KG1 (cell line): ENCODE measurements at regions not wholly inside any gene's neighbourhood (a gene's known extent, or its start where the extent isn't known, plus 50 kb on each side); places are given as distances from the start of the nearest gene placed in this dataset.

Experiments used
- DNase-seq: peaks from one replicate; lab custom pipeline; 2025; lab: John Stamatoyannopoulos, UW

DNA sequence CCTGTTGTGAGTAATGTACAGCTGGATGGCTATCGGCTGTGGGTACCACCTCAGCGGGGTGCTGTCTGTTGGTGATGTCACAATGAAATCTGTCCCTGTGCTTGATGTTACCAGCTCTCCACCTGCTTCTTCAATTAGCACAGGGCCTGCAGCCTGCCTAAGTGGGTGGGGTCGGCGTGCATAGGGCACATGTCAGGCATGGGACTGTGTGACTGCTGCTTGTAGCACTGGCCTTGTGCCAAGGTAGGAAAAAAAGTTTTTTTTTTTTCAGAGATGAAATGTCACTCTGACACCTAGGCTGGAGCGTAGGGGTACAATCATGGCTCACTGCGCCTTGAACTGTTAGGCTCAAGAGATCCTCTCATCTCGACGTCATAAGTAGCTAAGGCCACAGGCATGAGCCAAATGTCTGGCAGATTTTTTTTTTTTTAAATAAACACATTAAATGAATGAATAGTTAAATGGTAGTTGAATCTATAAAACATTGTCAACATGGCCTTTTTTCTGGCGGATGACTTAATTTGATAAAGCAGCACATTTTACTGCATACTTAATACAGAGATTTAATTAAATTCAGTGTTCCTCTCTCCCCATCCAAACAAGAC lies 222.5 kb downstream of the NXNL2 start:
- no peak for DNase-seq

DNA sequence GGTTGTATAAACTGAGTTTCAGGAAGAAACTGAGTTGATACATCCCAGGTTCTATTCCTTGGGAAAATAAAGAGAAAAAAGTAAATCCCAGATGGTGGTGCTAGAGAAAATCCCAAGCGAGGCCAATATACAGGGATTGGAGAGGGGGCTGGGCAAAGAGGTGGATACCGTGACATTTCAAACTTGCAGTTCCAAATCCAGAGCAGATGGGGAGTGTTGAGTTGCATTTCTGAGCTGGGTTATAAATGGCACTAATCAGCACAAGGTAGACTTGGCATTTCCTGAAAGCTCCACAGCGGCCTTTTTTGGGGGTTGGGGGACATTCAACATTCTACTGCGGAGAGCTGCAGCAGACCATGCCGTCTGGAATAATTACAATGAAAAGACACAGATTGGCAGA lies 224.4 kb downstream of the NXNL2 start:
- no peak for DNase-seq

DNA sequence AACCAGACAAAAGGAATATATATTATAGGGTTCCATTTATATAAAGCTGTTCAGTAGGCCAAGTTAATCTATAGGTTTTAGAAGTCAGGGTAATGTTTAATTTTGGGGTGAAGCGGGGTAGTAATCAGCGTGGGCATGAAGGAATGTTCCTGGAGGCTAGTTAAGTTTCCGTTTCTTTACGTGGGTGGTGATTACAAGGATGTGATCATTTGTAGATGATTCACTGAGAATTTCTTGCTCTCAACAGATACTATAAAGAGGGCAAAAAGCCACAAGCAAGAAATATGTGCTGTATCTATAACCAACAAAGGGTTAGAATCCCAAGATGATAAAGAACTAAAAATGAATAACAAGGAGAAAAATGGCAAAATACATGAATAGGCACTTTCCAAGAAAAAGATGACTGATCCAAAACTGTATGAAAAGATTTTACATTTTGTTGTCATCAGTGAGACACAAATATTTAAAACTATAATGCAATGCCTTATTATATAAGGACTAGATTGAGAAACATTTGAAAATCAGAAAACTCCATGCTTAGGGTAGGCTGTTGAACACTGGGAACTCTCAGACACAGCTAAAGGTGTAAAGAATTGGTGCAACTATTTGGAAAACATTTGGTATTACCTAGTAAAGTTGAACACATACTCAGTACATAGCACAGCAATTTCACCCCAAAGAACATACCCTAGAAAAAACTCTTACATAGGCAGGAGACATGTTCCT lies 224.3 kb upstream of the S1PR3 start:
- no peak for DNase-seq

DNA sequence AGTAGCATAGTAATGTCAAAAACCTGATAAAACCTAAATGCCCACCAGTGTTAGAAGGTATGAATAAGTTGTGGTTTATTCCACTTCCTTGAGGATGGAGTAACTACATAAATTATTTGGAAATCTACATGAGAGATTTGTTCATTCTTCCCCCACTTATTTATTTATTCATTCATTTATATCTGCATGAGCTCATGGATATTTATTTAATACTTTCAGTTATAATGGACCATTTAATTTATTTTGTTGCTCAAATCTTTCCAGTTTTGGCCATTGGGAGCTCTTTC lies 223.8 kb upstream of the S1PR3 start:
- no peak for DNase-seq

DNA sequence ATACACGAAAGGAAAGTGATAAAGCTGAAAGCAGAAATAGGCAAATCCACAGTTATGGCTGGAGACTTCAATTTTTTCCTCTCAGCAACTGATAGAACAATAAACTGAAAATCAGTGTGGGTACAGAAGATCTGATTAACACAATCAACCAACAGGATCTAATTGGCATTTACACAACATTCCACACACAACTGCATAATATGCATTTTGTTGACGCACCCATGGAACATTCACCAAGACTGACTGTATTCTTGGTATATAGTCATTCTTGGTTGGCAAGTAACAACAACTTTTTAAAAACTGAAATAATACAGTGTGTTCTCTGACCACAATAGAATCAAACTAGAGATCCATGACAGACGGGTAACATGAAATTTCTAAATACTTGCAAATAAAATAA lies 218.7 kb upstream of the S1PR3 start:
- no peak for DNase-seq

DNA sequence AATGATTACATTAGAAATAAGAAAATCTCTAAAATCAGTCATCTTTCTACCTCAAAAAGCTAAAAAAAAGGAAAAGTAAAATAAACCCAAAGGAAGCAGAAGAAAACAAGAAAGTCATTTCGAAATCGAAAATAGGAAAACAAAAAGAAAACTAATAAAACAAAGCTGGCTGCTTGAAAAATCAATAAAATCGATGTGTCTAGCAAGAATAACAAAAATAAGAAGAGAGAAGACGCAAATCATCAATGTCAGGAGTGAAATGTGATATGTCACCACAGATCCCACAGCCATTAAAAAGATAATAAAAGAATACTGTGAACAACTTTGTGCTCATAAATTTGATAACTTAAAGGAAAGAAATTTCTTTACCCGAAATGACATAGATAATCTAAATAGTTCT lies 218.1 kb upstream of the S1PR3 start:
- no peak for DNase-seq

DNA sequence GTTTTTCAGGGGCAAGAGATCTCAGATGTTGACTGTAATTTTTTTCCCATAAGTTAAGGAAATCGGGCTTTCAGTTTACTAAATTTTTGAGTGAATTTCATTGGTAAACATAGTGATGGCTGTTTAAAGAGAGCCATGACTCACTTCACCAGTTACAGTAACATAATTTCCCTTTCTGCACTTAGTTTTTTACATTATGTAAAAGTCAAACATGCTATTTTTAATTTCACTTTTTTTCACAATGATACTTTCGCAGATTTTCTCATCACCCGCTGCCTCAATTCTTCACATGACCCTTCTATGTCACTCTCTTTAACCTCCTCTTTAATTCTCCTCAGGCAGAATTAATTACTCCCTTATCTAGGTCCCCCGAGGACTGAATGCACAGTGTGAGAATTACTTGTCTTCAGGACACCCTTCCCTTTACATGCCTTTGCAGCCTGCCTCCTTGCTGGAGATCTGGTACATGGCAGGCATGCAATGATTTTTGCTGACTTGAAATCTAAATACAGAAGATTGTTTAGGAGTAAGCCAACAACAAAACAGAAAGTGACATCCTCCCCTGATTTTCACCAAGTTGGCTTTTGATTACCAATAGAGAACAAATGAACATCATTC lies 217.5 kb upstream of the S1PR3 start:
- DNase-seq = no peak

DNA sequence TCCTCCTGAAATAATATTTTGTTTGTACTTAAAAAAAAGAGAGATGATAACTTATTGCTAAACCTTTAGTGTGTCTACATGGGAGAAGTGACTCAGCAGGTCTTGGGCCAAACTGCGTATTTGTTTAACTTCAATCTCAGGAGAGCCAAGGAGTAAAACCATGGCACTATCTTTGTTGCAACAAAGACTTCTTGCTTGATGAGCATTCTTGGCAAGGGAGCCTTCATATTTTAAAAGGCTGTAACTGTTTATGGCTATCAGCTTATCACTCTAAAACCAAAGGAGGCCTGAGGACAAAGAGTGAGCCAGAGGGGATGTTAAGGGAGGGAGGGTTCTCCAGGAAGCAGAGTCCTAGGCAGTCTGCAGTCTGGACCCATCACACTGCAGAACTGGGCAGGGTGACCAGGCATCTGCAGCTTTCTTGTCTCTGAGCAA lies 216.2 kb upstream of the S1PR3 start:
- no peak for DNase-seq

DNA sequence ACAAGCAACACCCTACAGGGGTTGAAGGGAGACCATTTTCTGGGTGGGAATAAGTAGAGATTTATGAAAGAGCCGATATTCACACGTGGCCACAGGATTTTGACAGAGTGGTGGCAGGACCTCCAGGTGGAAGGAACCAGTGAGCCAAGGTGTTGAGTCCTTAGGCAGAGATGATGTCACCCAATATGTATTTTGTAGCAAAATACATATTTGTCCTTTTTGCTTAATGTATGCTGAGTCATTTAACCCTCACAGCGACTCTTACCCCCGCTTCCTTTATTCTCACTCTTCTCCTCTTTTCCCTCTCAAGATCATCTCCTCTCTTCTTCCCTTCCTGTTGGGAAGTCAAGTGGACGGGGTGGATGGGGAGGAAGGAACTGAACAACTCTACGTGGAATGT lies 215.7 kb upstream of the S1PR3 start:
- no peak for DNase-seq

DNA sequence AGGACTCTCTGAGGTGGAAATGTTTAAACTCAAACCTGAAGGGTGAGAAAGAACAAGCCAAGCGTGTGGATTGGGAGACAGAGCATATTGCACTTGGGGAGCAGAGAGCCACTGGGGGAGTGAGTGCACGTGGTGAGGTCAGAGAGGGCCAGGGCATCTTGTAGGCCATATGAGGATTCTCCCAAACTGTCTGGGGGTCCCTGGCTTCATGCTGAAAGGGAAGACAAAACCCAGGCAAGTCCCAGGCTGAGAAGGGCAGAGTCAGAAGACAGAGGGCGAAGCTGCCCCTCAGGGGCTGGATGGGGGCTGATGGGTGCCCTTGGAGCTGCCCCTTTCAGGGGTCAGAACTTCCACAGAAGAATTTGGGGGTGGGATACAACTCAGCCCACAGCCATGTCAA lies 215.3 kb upstream of the S1PR3 start:
- DNase-seq = no peak

DNA sequence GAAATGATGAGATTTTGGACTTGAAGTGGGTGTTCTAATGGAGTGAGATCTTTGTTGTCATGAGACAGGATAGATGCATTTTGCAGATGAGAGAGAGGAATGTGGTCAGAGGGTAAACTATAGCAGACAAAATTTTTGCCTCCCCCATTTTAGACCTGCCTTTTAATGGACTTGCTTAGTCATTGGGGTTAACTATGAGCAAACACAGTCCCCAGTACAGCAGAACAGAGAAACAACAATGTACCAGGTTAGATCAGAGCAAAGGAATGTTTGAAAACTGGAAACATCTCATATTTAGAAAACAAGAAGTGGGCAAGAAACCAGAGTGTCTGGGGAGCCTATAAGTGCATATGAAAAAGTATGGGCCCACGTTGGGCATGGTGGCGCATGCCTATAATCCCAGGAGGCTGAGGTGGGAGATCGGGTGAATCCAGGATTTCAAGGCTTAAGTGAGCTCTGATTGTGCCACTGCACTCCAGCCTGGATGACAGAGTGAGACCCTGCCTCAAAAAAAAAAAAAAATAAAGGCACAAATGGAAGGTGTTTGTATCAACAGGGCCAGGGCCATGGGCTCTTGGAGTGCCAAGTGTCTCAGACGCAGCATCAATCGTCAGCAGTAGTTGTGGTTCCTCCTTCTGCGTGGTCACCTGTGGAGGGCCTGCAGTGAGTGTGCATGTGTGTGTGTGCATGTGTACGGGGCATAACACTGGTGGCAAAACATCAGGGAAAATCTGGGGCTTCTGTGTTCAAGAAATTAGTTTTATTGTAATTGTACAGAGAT lies 214.4 kb upstream of the S1PR3 start:
- DNase-seq = no peak

DNA sequence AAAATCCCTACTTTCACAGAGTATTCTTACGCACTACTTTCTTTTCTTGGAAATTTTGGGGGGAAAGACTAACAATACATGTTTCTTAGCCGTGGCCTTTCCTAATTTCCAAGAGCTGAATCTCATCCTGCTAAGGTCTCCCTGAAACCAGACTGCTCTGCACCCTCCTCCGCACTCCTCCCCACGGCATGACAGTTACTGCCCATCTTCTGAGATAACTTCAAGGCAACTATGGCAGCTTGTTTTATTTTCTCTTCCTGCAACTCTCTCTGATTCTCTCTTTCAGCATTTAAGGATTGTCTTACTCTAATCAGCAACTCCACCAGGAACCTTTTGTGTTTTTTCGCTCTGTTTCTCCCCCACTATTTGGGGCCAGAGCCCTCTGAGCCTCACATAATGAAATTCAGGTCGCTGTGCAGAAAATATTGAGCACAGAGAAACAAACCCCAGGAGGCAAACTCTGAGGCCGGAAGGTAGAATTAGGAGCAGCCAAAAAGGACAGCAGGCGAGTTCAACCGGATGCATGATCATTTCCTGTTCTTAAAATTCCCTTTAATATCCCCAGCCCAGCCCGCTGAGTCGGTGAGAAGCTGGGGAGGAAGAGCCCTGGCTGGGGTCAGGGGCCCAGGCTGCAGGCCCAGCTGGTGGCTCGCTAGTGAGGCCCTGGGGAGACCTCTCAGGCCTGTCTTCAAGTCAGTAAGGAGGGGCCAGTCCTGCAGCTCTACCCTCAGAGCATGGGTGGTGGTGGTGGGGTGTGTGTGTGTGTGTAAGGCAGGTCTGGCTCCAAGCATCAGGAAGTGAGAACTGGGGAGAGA lies 213.6 kb upstream of the S1PR3 start:
- no peak for DNase-seq

DNA sequence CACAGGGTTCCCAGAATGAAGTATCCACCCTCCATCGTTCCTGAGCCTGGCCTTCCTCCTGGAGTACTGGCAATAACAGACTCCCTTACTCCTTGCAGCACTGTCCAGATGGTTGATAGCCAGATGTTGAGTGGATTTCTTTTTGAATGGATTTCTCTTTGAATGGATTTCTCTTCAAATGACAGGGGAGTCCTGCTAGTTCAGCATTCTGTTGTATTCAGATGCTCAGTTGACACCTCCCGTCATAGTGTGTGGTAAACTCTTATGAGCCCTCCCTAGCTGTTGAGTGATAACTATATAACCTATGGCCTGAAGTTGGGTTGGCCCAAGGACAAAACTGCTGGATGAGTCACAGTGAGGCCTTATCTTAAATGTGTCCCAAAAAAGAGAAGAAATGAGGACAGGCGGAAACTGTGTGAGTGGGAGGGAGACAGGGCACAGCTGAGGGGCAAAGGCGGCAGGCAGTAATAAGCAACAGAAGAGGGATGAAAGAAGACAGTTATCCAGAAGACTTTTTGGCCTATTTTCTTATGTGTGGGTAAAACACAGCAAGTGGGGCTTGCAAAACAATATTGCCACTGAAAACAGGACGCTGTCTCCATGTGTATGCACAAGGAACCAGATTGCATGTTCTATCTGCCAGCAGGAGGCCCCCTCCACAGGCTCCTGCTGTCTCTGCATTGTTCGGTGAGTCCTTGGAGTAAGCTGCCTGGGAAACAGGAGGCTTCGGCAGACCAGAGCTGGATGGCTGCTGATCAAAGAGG lies 209.5 kb upstream of the S1PR3 start:
- no peak for DNase-seq

DNA sequence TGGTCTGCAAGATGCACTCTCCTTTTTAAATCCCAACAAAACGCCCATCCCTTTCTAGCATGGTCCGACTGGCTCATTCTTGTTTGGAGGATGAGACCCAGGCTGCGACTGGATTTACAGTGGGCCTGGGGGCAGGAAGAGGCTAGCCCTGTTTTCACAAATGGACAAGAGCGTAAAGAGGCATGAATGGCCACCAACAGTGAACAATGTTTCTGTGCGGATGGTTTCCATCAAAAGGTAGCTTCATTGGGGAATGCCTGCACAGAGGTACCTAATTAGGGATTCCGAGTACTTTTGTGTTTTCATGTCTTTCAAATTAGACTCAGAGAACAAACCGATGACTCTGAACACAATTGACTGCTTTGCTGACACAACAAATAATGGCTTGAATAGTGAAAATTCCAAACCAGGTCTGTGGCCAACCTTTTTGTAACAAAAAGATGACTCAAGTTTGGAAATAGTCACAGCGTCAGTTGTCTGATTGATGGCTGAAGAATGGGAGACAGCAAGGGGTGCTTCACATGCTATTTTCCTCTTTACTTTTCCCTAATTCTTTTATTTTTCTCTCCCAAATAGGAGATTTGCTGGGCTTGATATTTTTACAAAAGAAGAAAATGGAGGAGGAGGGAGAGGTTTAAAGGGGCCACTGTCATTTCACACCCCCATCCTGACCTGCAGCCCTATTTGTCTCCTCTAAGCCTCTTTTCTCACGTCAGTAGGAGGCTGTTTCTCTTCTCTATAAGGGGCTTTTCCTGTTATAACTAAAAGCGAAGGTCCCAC lies 208.1 kb upstream of the S1PR3 start:
- no peak for DNase-seq

DNA sequence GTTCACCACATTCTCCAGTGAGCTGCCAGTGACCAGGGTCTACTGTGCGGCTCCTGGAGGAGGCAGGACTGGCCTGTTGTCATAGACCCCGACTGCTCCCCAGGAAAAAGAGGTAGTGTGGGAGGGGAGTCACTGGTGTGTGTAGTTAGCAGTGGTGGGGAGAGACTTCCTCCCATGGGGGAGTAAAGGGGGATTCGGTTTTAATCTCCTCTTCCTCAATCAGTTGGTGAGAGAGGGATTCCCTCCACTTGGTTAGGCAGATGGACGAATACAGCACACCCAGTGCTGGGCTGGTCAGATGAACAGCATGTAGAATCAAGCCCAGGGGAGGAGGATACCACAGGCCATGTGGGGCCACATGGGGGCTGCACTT lies 207.6 kb upstream of the S1PR3 start:
- DNase-seq = no peak

DNA sequence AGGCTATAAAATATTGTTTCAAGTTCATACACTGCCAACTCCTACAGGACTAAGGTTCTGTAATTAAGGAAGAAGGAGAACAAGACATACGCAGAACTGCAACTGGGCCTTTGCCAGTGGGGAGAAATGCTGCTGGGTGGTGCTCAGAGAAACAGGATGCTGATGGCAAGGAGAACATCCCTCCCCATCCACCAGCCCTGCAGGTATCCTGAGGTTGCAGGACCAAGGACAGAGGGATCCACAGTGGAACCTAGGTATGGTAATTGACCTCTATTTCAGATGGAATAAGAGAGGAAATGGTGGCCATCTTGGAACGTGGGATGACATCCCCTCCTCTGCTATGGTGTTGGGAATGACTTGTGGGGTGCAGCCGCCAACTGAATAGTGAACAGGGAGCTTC lies 206.3 kb upstream of the S1PR3 start:
- no peak for DNase-seq

DNA sequence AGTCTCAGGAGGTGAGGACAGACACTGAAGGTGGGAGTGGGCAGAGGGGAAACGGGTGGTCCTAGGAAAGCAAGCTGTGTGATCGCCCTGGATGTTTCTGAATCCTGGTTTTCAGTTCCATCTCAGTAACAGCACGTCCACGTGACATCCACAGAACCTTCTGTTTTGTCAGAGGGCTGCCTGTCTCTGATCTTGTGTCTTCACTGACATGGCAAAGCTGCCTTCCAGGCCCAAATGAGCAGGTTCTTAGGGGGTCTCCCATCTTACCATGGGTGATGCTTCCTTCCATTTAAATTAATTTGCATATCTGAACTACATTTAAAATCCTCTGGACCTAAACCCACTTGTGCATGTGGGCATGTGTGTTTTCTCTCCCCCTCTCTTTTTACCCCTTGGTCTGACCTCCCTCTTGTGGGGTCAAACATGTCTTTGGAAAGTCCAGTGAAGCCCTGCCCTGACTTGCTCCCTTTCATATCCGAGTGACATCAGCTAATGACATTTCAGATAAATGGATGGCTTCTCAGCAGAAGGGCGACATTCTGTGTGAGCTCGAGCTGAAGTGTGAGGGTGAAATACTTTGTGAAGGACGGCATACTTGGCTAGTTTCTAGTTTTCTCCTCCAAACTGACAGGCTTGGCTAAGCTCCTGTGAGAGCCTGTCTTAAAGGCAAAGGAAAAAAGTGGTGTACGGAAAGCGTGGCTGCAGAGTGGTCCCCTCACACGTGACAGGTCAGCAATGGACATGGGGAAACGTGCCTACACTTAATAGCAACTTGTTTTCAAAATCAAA lies 204.8 kb upstream of the S1PR3 start:
- no peak for DNase-seq

DNA sequence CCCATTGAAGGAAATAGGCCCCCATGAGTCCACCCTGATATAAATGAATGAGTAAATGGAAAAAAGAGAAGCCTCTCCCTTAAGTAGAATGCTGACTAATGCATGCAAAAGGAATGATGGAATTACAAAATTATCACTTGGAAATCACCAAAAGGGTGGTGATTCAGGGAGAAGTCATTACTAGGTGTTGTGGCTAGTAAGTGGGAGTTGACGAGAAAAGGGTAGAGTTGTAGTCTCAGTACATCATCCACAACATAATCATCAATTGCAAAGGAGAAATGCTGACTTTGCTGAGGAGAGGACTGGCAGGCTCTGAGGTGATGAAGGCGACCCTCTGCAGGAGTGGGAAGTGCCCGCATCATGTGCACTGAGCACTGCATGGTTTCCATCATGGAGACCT lies 201.5 kb upstream of the S1PR3 start:
- no peak for DNase-seq

DNA sequence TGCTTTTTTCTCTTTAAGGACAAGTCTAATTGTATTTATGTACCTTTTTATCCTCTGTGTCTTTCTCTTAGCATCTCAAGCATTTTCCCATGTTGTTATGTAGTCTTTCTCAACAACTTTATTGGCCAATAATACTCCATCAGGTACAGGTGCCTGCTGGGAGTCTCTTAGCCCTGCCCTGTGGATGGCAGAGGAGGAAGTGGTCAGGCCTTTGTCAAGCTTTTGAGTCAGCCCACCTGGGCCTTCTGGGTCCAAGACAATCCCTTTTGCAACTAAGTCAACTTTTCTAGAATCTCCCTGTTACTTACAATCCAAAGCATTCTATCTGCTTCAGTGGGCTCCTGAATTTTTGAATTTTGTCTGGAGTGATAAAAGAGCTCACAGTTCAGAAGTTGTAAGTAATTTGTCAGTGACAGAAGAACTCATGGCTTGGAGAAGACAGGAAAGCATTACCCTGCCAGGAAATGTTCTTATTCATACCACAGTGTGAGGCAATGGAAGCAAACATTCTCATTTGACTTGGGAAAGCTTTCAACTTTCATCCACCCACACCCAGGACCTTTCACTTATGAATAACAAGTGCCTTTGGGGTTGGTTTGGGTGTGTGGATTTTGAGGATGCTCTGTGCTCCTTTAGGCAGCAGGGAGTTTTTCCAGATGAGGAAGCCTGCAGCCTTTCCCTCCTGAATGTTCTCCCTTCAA lies 200.0 kb upstream of the S1PR3 start:
- no peak for DNase-seq
